ENCODE measurements at regions not wholly inside any gene's neighbourhood (a gene's known extent, or its start where the extent isn't known, plus 50 kb on each side); places are given as distances from the start of the nearest gene placed in this dataset.

- H3K4me3 ChIP-seq (ENCODE audit: low read depth, low read length) = no peak overlapping the region
- DNase-seq (ENCODE audit: low read depth) = no peak
These were observed 122.0 kb downstream of the PRLHR start for GRCh38 chr10:118473305-118473960.

GRCh38 chr10:118472415-118473304 lies 122.8 kb downstream of the PRLHR start:
- DNase-seq (ENCODE audit: low read depth) = no peak
- H3K4me3 ChIP-seq (ENCODE audit: low read depth, low read length) = no peak overlapping the region

- peak; percentile 51 for DNase-seq (ENCODE audit: low read depth)
- no peak overlapping the region for H3K4me3 ChIP-seq (ENCODE audit: low read depth, low read length)
These were observed 123.6 kb downstream of the PRLHR start for GRCh38 chr10:118471863-118472262.

GRCh38 chr10:118470470-118470869 lies 125.0 kb downstream of the PRLHR start:
- no peak for DNase-seq (ENCODE audit: low read depth)
- H3K4me3 ChIP-seq (ENCODE audit: low read depth, low read length) = no peak overlapping the region

- no peak for DNase-seq (ENCODE audit: low read depth)
- no peak overlapping the region for H3K4me3 ChIP-seq (ENCODE audit: low read depth, low read length)
These were observed 125.1 kb upstream of the FAM204A start for GRCh38 chr10:118467200-118467599.

- H3K4me3 ChIP-seq (ENCODE audit: low read depth, low read length) = no peak overlapping the region
- no peak for DNase-seq (ENCODE audit: low read depth)
These were observed 123.3 kb upstream of the FAM204A start for GRCh38 chr10:118465300-118465874.

- H3K4me3 ChIP-seq (ENCODE audit: low read depth, low read length) = no peak overlapping the region
- no peak for DNase-seq (ENCODE audit: low read depth)
These were observed 121.6 kb upstream of the FAM204A start for GRCh38 chr10:118463740-118464139.

- no peak for DNase-seq (ENCODE audit: low read depth)
- no peak overlapping the region for H3K4me3 ChIP-seq (ENCODE audit: low read depth, low read length)
These were observed 120.3 kb upstream of the FAM204A start for GRCh38 chr10:118462401-118462800.

GRCh38 chr10:118459642-118460193 lies 117.6 kb upstream of the FAM204A start:
- no peak for DNase-seq (ENCODE audit: low read depth)
- H3K4me3 ChIP-seq (ENCODE audit: low read depth, low read length) = no peak overlapping the region

GRCh38 chr10:118458957-118459641 lies 117.0 kb upstream of the FAM204A start:
- H3K4me3 ChIP-seq (ENCODE audit: low read depth, low read length) = no peak overlapping the region
- DNase-seq (ENCODE audit: low read depth) = no peak

GRCh38 chr10:118457824-118458428 lies 115.8 kb upstream of the FAM204A start:
- H3K4me3 ChIP-seq (ENCODE audit: low read depth, low read length) = no peak overlapping the region
- no peak for DNase-seq (ENCODE audit: low read depth)

- no peak overlapping the region for H3K4me3 ChIP-seq (ENCODE audit: low read depth, low read length)
- DNase-seq (ENCODE audit: low read depth) = no peak
These were observed 113.1 kb upstream of the FAM204A start for GRCh38 chr10:118455181-118455695.

GRCh38 chr10:118454211-118454610 lies 112.1 kb upstream of the FAM204A start:
- no peak overlapping the region for H3K4me3 ChIP-seq (ENCODE audit: low read depth, low read length)
- DNase-seq (ENCODE audit: low read depth) = no peak

GRCh38 chr10:118452098-118452497 lies 110.0 kb upstream of the FAM204A start:
- DNase-seq (ENCODE audit: low read depth) = no peak
- H3K4me3 ChIP-seq (ENCODE audit: low read depth, low read length) = no peak overlapping the region

- no peak overlapping the region for H3K4me3 ChIP-seq (ENCODE audit: low read depth, low read length)
- no peak for DNase-seq (ENCODE audit: low read depth)
These were observed 107.4 kb upstream of the FAM204A start for GRCh38 chr10:118449521-118449920.

- H3K4me3 ChIP-seq (ENCODE audit: low read depth, low read length) = no peak overlapping the region
- DNase-seq (ENCODE audit: low read depth) = no peak
These were observed 106.6 kb upstream of the FAM204A start for GRCh38 chr10:118448744-118449143.

GRCh38 chr10:118447478-118448270 lies 105.5 kb upstream of the FAM204A start:
- no peak for DNase-seq (ENCODE audit: low read depth)
- no peak overlapping the region for H3K4me3 ChIP-seq (ENCODE audit: low read depth, low read length)

- no peak overlapping the region for H3K4me3 ChIP-seq (ENCODE audit: low read depth, low read length)
- DNase-seq (ENCODE audit: low read depth) = no peak
These were observed 103.4 kb upstream of the FAM204A start for GRCh38 chr10:118445535-118445934.

Data from skeletal muscle cell (primary cell).